IMR-90 (cell line): ENCODE measurements at regions not wholly inside any gene's neighbourhood (a gene's known extent, or its start where the extent isn't known, plus 50 kb on each side); places are given as distances from the start of the nearest gene placed in this dataset.

Experiments used
- ATAC-seq: fragments of 200-7000 bp; cut with Tn5 transposase; 2 replicates; pipeline ENCODE4 v1.9.1; 2020; ENCODE audit warnings: low read depth, mild to moderate bottlenecking, moderate library complexity
- BruUV-seq: library from RNA; stranded (reverse); fragments of 400-500 nt; replicated peaks from 2 replicates; lab custom pipeline; 2021; lab: Mats Ljungman, UMichigan
- CTCF ChIA-PET: fragments of 300-600 bp; formaldehyde crosslinking; extraction: SDS; loops from one replicate; lab custom pipeline; 2021; ENCODE audit warnings: antibody characterized with exemption; lab: Yijun Ruan, JAX
- POLR2A ChIA-PET: fragments of 300-600 bp; sonication (Branson Sonifier 250); formaldehyde crosslinking; loops from one replicate; lab custom pipeline; 2022; ENCODE audit warnings: antibody characterized with exemption; ENCODE audit not compliant: unreplicated experiment; lab: Charles Lee
- DNase-seq: peaks from one replicate; pipeline ENCODE4 v3.0.0; 2013
- H2AFZ ChIP-seq: replicated peaks from 2 replicates; pipeline ENCODE3; 2013; ENCODE audit warnings: low read length, mild to moderate bottlenecking; ENCODE audit not compliant: poor library complexity
- H2AK5ac ChIP-seq: 2 replicates; pipeline ENCODE4 v1.6.1; 2013; ENCODE audit warnings: low read depth, low read length, inconsistent platforms
- H2AK9ac ChIP-seq: replicated peaks from 2 replicates; pipeline ENCODE3; 2013; ENCODE audit warnings: mild to moderate bottlenecking, low read depth, low read length, moderate library complexity; ENCODE audit not compliant: poor library complexity
- H2BK120ac ChIP-seq: 2 replicates; pipeline ENCODE4 v1.6.1; 2013; ENCODE audit warnings: low read depth, low read length, inconsistent platforms
- H2BK15ac ChIP-seq: 3 replicates; pipeline ENCODE4 v1.6.1; 2013; ENCODE audit warnings: low read depth, low read length, inconsistent platforms
- H2BK20ac ChIP-seq: 2 replicates; pipeline ENCODE4 v1.6.1; 2013; ENCODE audit warnings: low read depth, mild to moderate bottlenecking, inconsistent platforms, low read length, moderate library complexity
- H2BK5ac ChIP-seq: 2 replicates; pipeline ENCODE4 v1.6.1; 2013; ENCODE audit warnings: mild to moderate bottlenecking, low read depth, low read length, inconsistent platforms; ENCODE audit not compliant: poor library complexity, severe bottlenecking
- H3K14ac ChIP-seq: replicated peaks from 2 replicates; pipeline ENCODE4 v1.6.1; 2013; ENCODE audit warnings: low read depth, low read length, inconsistent platforms
- H3K18ac ChIP-seq: 2 replicates; pipeline ENCODE4 v1.6.1; 2013; ENCODE audit warnings: low read depth, low read length, control low read depth
- H3K23ac ChIP-seq: 2 replicates; pipeline ENCODE4 v1.6.1; 2013; ENCODE audit warnings: low read depth, low read length, inconsistent platforms
- H3K27ac ChIP-seq: 2 replicates; pipeline ENCODE4 v1.5.1; 2013; ENCODE audit warnings: mild to moderate bottlenecking, control low read depth, low read length; ENCODE audit not compliant: insufficient read depth
- H3K27me3 ChIP-seq: 2 replicates; pipeline ENCODE4 v1.6.1; 2013; ENCODE audit warnings: low read length; ENCODE audit not compliant: control insufficient read depth, insufficient read depth
- H3K36me3 ChIP-seq: 2 replicates; pipeline ENCODE4 v1.6.1; 2013; ENCODE audit warnings: low read length, mixed read lengths; ENCODE audit not compliant: control insufficient read depth, insufficient read depth
- H3K4ac ChIP-seq: 2 replicates; pipeline ENCODE4 v1.6.1; 2013; ENCODE audit warnings: low read depth, low read length, inconsistent platforms
- H3K4me1 ChIP-seq: 2 replicates; pipeline ENCODE4 v1.6.1; 2013; ENCODE audit warnings: low read length, mixed read lengths; ENCODE audit not compliant: control insufficient read depth, insufficient read depth
- H3K4me2 ChIP-seq: 2 replicates; pipeline ENCODE4 v1.6.1; 2013; ENCODE audit warnings: low read depth, mild to moderate bottlenecking, control low read depth, low read length, moderate library complexity
- H3K4me3 ChIP-seq: 2 replicates; pipeline ENCODE4 v1.5.1; 2013; ENCODE audit warnings: low read depth, mild to moderate bottlenecking, control low read depth, low read length, moderate library complexity; ENCODE audit not compliant: insufficient read depth
- H3K56ac ChIP-seq: 2 replicates; pipeline ENCODE4 v1.6.1; 2013; ENCODE audit warnings: low read length, inconsistent platforms; ENCODE audit not compliant: insufficient read depth; ENCODE audit errors: extremely low read depth
- H3K79me1 ChIP-seq, 2 experiments: 2 replicates each; pipeline ENCODE4 v1.6.1; 2013; ENCODE audit warnings: low read length in 2 of 2, inconsistent platforms in 1 of 2, low read depth in 1 of 2
- H3K9ac ChIP-seq: 2 replicates; pipeline ENCODE4 v1.6.1; 2013; ENCODE audit warnings: low read depth, low read length, control low read depth
- H3K9me1 ChIP-seq: 2 replicates; pipeline ENCODE4 v1.6.1; 2013; ENCODE audit warnings: low read length, inconsistent platforms; ENCODE audit not compliant: insufficient read depth
- H3K9me3 ChIP-seq: 2 replicates; pipeline ENCODE4 v1.6.1; 2013; ENCODE audit warnings: low read length; ENCODE audit not compliant: control insufficient read depth, insufficient read depth
- H4K20me1 ChIP-seq: 2 replicates; pipeline ENCODE4 v1.6.1; 2013; ENCODE audit warnings: low read length, inconsistent platforms; ENCODE audit not compliant: insufficient read depth
- H4K5ac ChIP-seq: 2 replicates; pipeline ENCODE4 v1.6.1; 2013; ENCODE audit warnings: mild to moderate bottlenecking, low read depth, low read length, control low read depth
- H4K8ac ChIP-seq, 2 experiments: 2 replicates each; pipeline ENCODE4 v1.6.1; 2013; ENCODE audit warnings: low read depth in 2 of 2, low read length in 2 of 2, control low read depth in 1 of 2, inconsistent platforms in 1 of 2
- H4K91ac ChIP-seq: 2 replicates; pipeline ENCODE4 v1.6.1; 2013; ENCODE audit warnings: low read depth, low read length, inconsistent platforms; ENCODE audit not compliant: insufficient read depth
- FOS ChIP-seq: fragments of 150-350 bp; IDR thresholded peaks from 2 replicates; pipeline ENCODE4 v1.6.1; 2016; ENCODE audit warnings: low read depth, low read length
- MAZ ChIP-seq: IDR thresholded peaks from 2 replicates; pipeline ENCODE4 v1.6.1; 2012; ENCODE audit warnings: low read depth, mild to moderate bottlenecking, low read length, improper control_type of control experiment, moderate library complexity, borderline replicate concordance
- MXI1 ChIP-seq: IDR thresholded peaks from 2 replicates; pipeline ENCODE4 v1.6.1; 2012; ENCODE audit warnings: low read depth, mild to moderate bottlenecking, low read length, moderate library complexity, borderline replicate concordance
- WGBS, 2 experiments: methylation state at CpG; one replicate each; pipeline versions ENCODE4 v1.1.5 to v1.1.7; 2013; ENCODE audit warnings: missing lambda C conversion rate in 2 of 2; ENCODE audit not compliant: insufficient read length in 1 of 2; ENCODE audit errors: extremely low coverage in 2 of 2; 5-methylcytosine and 5-hydroxymethylcytosine counted together
- dilution Hi-C: fragments of 300-500 bp; cut with HindIII; formaldehyde crosslinking; loops from one replicate; pipeline ENCODE4 v1.14.3; 2018; ENCODE audit warnings: low sequenced_read_pairs; ENCODE audit not compliant: unreplicated experiment
- in situ Hi-C: fragments of 300-500 bp; cut with MboI; formaldehyde crosslinking; loops from 3 replicates; pipeline ENCODE4 v1.14.3; 2019; ENCODE audit warnings: low sequenced_read_pairs, inconsistent platforms, mixed read lengths
- intact Hi-C: fragments of 100-400 bp; cut with micrococcal nuclease; formaldehyde crosslinking; loops from 2 replicates; pipeline ENCODE4 v1.10.0; 2022

GRCh38 chr3:804211-804610, 288.6 kb upstream of the CNTN6 start:
- H3K4me3 ChIP-seq, result no peak overlapping the region
- WGBS, 2 experiments, result no CpG with 5 or more reads among the region's 2 CpGs
- no peak overlapping the region for H3K56ac ChIP-seq
- H3K4me1 ChIP-seq, result no peaks in the 10 kb centered on the region
- H2AK9ac ChIP-seq, result no peak overlapping the region
- peaks cover 7% of the 10 kb centered on the region; the same call in 1 of the 2 replicates for H3K9me3 ChIP-seq
- no TSS peak for BruUV-seq
- H2AFZ ChIP-seq, result no peak overlapping the region
- no peak overlapping the region for H3K14ac ChIP-seq
- H3K4ac ChIP-seq, result no peak overlapping the region
- CTCF ChIA-PET, result no interaction called here
- H3K27me3 ChIP-seq, result no peaks in the 10 kb centered on the region
- ATAC-seq (no peak), DNase-seq (no peak)
- intact Hi-C loops (no loop called here), dilution Hi-C loops (no loop called here), in situ Hi-C loops (no loop called here)
- POLR2A ChIA-PET, result no interaction called here
- H2BK20ac ChIP-seq, result no peak overlapping the region
- no peaks in the 10 kb centered on the region for H4K20me1 ChIP-seq
- H3K79me1 ChIP-seq, result no peaks in the 10 kb centered on the region
- no peak overlapping the region for H2BK5ac ChIP-seq
- no peaks in the 10 kb centered on the region for H3K9me1 ChIP-seq
- H3K27ac ChIP-seq, result no peak overlapping the region
- H3K4me2 ChIP-seq, result no peak overlapping the region
- H3K9ac ChIP-seq, result no peak overlapping the region
- no peak overlapping the region for H4K91ac ChIP-seq
- H2BK120ac ChIP-seq, result no peak overlapping the region
- no peak overlapping the region for H3K23ac ChIP-seq
- H2AK5ac ChIP-seq, result no peak overlapping the region
- H3K36me3 ChIP-seq, result no peaks in the 10 kb centered on the region
- no peak overlapping the region for H4K5ac ChIP-seq
- no peak overlapping the region for H2BK15ac ChIP-seq
- H4K8ac ChIP-seq, result no peak overlapping the region
- H3K18ac ChIP-seq, result no peak overlapping the region
- TF ChIP-seq FOS, result no peak
- TF ChIP-seq MAZ, result no peak
- TF ChIP-seq MXI1, result no peak
